HCT116 (cell line): ENCODE measurements at regions not wholly inside any gene's neighbourhood (a gene's known extent, or its start where the extent isn't known, plus 50 kb on each side); places are given as distances from the start of the nearest gene placed in this dataset.
"Not testable (repeated sequence)": the region's sequence is repeated elsewhere in the genome, so short reads cannot be mapped to it uniquely, and the experiment has no call there.

Source experiments
- ATAC-seq: fragments of 200-7000 bp; cut with Tn5 transposase; 2 replicates; pipeline ENCODE4 v1.9.1; 2020; ENCODE audit warnings: mild to moderate bottlenecking, moderate library complexity
- BruUV-seq: library from RNA; stranded (reverse); fragments of 400-500 nt; replicated peaks from 2 replicates; lab custom pipeline; 2021; lab: Mats Ljungman, UMichigan
- CTCF ChIA-PET: fragments of 300-600 bp; sonication (Branson Sonifier 250); formaldehyde crosslinking; loops from one replicate; lab custom pipeline; 2021; ENCODE audit warnings: antibody characterized with exemption; lab: Charles Lee
- POLR2A ChIA-PET: fragments of 300-600, 350-600 bp; sonication (Branson Sonifier 250); formaldehyde crosslinking; loops from one replicate; lab custom pipeline; 2021; ENCODE audit warnings: antibody characterized with exemption; lab: Charles Lee
- RAD21 ChIA-PET, 2 experiments: fragments of 300-600 bp; sonication (Branson Sonifier 250); formaldehyde crosslinking; loops; one replicate each; lab custom pipeline; 2023; ENCODE audit warnings: low total read pairs in 2 of 2; ENCODE audit not compliant: uncharacterized antibody in 2 of 2, unreplicated experiment in 2 of 2, low non-redundant PET in 1 of 2; lab: Charles Lee
- DNase-seq: peaks from one replicate; pipeline ENCODE4 v3.0.0-alpha.2; 2010; ENCODE audit warnings: low read depth, low spot score
- H2AFZ ChIP-seq: fragments of 200-600 bp; shearing (Covaris generic), sonication (generic); 2 replicates; pipeline ENCODE4 v1.6.1; 2017; ENCODE audit warnings: low read depth, mixed run types, mixed read lengths, antibody characterized with exemption, low read length; ENCODE audit not compliant: poor library complexity, severe bottlenecking
- H3K27ac ChIP-seq: 2 replicates; pipeline ENCODE4 v1.5.1; 2012; ENCODE audit warnings: low read depth, low read length
- H3K27me3 ChIP-seq: fragments of 200-600 bp; sonication (generic); 2 replicates; pipeline ENCODE4 v1.6.1; 2016; ENCODE audit warnings: mixed run types, low read length, mixed read lengths; ENCODE audit not compliant: insufficient read depth
- H3K36me3 ChIP-seq, 2 experiments: fragments of 200-500 bp in 1 of 2; fragments of 200-600 bp in 1 of 2; sonication (Bioruptor generic) in 1 of 2; sonication (generic) in 1 of 2; 2 replicates each; pipeline versions ENCODE4 v1.5.1 to v1.6.1; 2014 to 2016; ENCODE audit warnings: low read length in 2 of 2, inconsistent platforms in 1 of 2, mixed read lengths in 1 of 2, mixed run types in 1 of 2; ENCODE audit not compliant: insufficient read depth in 2 of 2, control insufficient read depth in 1 of 2
- H3K4me1 ChIP-seq, 2 experiments: fragments of 200-600 bp in 1 of 2; sonication (generic) in 1 of 2; 2 replicates each; pipeline versions ENCODE4 v1.5.1 to v1.6.1; 2012 to 2017; ENCODE audit warnings: low read length in 2 of 2, inconsistent platforms in 1 of 2, mild to moderate bottlenecking in 1 of 2, mixed read lengths in 1 of 2, mixed run types in 1 of 2, moderate library complexity in 1 of 2; ENCODE audit not compliant: insufficient read depth in 2 of 2, control insufficient read depth in 1 of 2
- H3K4me2 ChIP-seq: fragments of 200-600 bp; sonication (generic); 2 replicates; pipeline ENCODE4 v1.6.1; 2017; ENCODE audit warnings: mixed run types, low read length, mixed read lengths
- H3K4me3 ChIP-seq, 2 experiments: fragments of 200-600 bp in 1 of 2; sonication (generic) in 1 of 2; replicated peaks in 1 of 2; 2 replicates each; pipeline ENCODE4 v1.5.1; 2011 to 2016; ENCODE audit warnings: low read length in 2 of 2, control low read depth in 1 of 2, low read depth in 1 of 2, mild to moderate bottlenecking in 1 of 2, mixed read lengths in 1 of 2, mixed run types in 1 of 2
- H3K79me2 ChIP-seq: fragments of 200-600 bp; sonication (generic); 2 replicates; pipeline ENCODE4 v1.6.1; 2017; ENCODE audit warnings: mild to moderate bottlenecking, mixed run types, low read length, moderate library complexity, mixed read lengths; ENCODE audit not compliant: insufficient read depth
- H3K9ac ChIP-seq: fragments of 200-600 bp; sonication (generic); 2 replicates; pipeline ENCODE4 v1.6.1; 2016; ENCODE audit warnings: low read length, mixed read lengths
- H3K9me2 ChIP-seq: fragments of 200-600 bp; sonication (generic), shearing (Covaris generic); 2 replicates; pipeline ENCODE4 v1.6.1; 2017; ENCODE audit warnings: mixed run types, mild to moderate bottlenecking, moderate library complexity; ENCODE audit not compliant: insufficient read depth
- H3K9me3 ChIP-seq, 2 experiments: fragments of 200-500 bp in 1 of 2; fragments of 200-600 bp in 1 of 2; sonication (Bioruptor generic) in 1 of 2; sonication (generic) in 1 of 2; 2 replicates each; pipeline ENCODE4 v1.6.1; 2014 to 2017; ENCODE audit warnings: low read length in 2 of 2, mixed read lengths in 2 of 2, inconsistent platforms in 1 of 2, low read depth in 1 of 2, mild to moderate bottlenecking in 1 of 2, mixed run types in 1 of 2, moderate library complexity in 1 of 2; ENCODE audit not compliant: control insufficient read depth in 1 of 2, insufficient read depth in 1 of 2
- H4K20me1 ChIP-seq: fragments of 200-600 bp; sonication (generic), shearing (Covaris generic); 2 replicates; pipeline ENCODE4 v1.6.1; 2017; ENCODE audit warnings: mixed run types, mild to moderate bottlenecking, moderate library complexity; ENCODE audit not compliant: insufficient read depth
- CBX3 ChIP-seq: IDR thresholded peaks from 2 replicates; pipeline ENCODE4 v1.6.1; 2012; ENCODE audit warnings: low read depth
- CEBPB ChIP-seq: IDR thresholded peaks from 2 replicates; pipeline ENCODE4 v1.6.1; 2012; ENCODE audit warnings: low read depth
- ELF1 ChIP-seq: IDR thresholded peaks from 2 replicates; pipeline ENCODE4 v1.6.1; 2012; ENCODE audit warnings: low read depth, borderline replicate concordance
- EZH2 ChIP-seq: fragments of 200-600 bp; sonication (generic); IDR thresholded peaks from 2 replicates; pipeline ENCODE4 v1.6.1; 2017; ENCODE audit warnings: antibody characterized with exemption, mixed run types
- POLR2A ChIP-seq: IDR thresholded peaks from 2 replicates; pipeline ENCODE4 v1.7.0; 2011; ENCODE audit warnings: borderline replicate concordance; ENCODE audit not compliant: insufficient read depth, insufficient read length; ENCODE audit errors: extremely low read depth
- SP1 ChIP-seq: IDR thresholded peaks from 2 replicates; pipeline ENCODE4 v1.6.1; 2012; ENCODE audit warnings: low read depth
- SRF ChIP-seq: IDR thresholded peaks from 2 replicates; pipeline ENCODE4 v1.6.1; 2012; ENCODE audit warnings: low read depth
- YY1 ChIP-seq: IDR thresholded peaks from 2 replicates; pipeline ENCODE4 v1.6.1; 2011; ENCODE audit warnings: low read length, low read depth, moderate library complexity, mild to moderate bottlenecking; ENCODE audit not compliant: insufficient replicate concordance; ENCODE audit errors: extremely low read depth
- ZFX ChIP-seq: fragments of 450-650 bp; IDR thresholded peaks from 2 replicates; pipeline ENCODE4 v1.6.1; 2017
- intact Hi-C: fragments of 100-400 bp; cut with micrococcal nuclease; formaldehyde crosslinking; loops from 2 replicates; pipeline ENCODE4 v1.10.0; 2022
- TF ChIP-seq, protein P1 (sequence below): IDR thresholded peaks from 2 replicates; pipeline ENCODE4 v1.6.1; 2012

DNA sequence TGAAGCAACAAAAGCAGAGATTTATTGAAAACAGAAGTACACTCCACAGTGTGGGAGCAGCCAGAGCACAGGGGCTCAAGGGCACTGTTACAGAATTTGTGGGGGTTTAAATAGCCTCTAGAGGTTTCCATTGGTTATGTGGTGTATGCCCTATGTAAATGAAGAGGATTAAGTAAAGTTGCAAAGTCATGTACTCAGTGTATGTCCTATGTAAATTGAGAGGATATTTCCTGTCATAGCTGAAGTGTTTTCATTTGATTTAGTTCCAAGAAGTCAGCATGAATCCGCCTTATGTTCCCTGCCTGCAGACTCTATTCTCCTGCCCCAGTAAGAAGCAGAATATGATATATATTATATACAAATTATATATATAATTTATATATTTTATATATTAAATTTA lies 966.0 kb upstream of the COX7C start:
- Histone ChIP-seq H3K4me3 (no peak overlapping the region), H3K9ac (no peak overlapping the region), H3K4me1 (no peaks in the 10 kb centered on the region), H3K9me3 (no peaks in the 10 kb centered on the region), H3K27me3 (no peaks in the 10 kb centered on the region), H3K27ac (no peak overlapping the region), H3K79me2 (no peaks in the 10 kb centered on the region), H2AFZ (no peak overlapping the region), H3K9me2 (no peaks in the 10 kb centered on the region), H4K20me1 (no peaks in the 10 kb centered on the region), H3K36me3 (no peaks in the 10 kb centered on the region), H3K4me2 (no peak overlapping the region)
- ChIA-PET POLR2A (no interaction called here), CTCF (no interaction called here), RAD21 (no interaction called here)
- ATAC-seq: no peak
- intact Hi-C loops: no loop called here
- DNase-seq: no peak
- BruUV-seq: no TSS peak
- TF ChIP-seq ELF1: no peak
- TF ChIP-seq CBX3: no peak
- no peak for TF ChIP-seq ZFX
- no peak for TF ChIP-seq SRF
- TF ChIP-seq, all 23 proteins: peak for 0

DNA sequence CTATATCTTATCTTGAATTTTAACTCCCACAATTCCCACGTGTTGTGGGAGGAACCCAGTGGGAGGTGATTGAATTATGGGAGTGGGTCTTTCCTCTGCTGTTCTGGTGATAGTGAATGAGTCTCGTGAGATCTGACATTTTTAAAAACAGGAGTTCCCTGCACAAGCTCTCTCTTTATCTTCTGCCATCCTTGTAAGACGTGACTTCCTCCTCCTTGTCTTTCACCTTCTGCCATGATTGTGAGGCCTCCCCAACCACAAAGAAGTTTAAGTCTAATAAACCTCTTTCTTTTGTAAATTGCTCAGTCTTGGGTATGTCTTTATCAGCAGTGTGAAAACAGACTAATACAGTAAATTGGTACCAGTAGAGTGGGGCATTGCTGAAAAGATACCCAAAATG lies 963.6 kb upstream of the COX7C start:
- H2AFZ ChIP-seq, intact Hi-C loops, RAD21 ChIA-PET, H3K79me2 ChIP-seq, DNase-seq, H3K4me1 ChIP-seq, H3K36me3 ChIP-seq, H3K27ac ChIP-seq, H3K4me3 ChIP-seq, POLR2A ChIA-PET, ATAC-seq, H3K9me3 ChIP-seq, H3K9me2 ChIP-seq, CTCF ChIA-PET, H4K20me1 ChIP-seq, H3K27me3 ChIP-seq, H3K4me2 ChIP-seq, H3K9ac ChIP-seq, BruUV-seq: not testable (repeated sequence)

DNA sequence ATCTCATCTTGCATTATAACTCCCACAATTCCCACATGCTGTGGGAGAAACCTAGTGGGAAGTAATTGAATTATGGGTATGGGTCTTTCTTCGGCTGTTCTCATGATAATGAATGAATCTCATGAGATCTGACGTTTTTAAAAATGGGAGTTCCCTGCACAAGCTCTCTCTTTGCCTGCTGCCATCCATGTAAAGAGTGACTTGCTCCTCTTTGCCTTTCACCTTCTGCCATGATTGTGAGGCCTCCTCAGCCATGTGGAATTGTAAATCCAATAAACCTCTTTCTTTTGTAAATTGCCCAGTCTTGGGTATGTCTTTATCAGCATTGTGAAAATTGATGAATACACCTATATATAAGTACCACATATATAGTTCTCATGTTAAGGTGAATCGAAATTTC lies 961.7 kb upstream of the COX7C start:
- Histone ChIP-seq H3K27me3 (no peaks in the 10 kb centered on the region), H3K36me3 (no peaks in the 10 kb centered on the region), H3K4me1 (no peaks in the 10 kb centered on the region), H3K27ac (no peak overlapping the region), H3K9me2 (no peaks in the 10 kb centered on the region), H2AFZ (no peak overlapping the region), H3K9ac (no peak overlapping the region), H3K4me2 (no peak overlapping the region), H3K4me3 (no peak overlapping the region), H3K79me2 (no peaks in the 10 kb centered on the region), H3K9me3 (no peaks in the 10 kb centered on the region), H4K20me1 (no peaks in the 10 kb centered on the region)
- no TSS peak for BruUV-seq
- RAD21 ChIA-PET: no interaction called here
- CTCF ChIA-PET: no interaction called here
- no peak for DNase-seq
- intact Hi-C loops: no loop called here
- POLR2A ChIA-PET: no interaction called here
- TF ChIP-seq POLR2A (no peak), CBX3 (no peak), EZH2 (no peak), CEBPB (no peak), YY1 (no peak), SP1 (no peak), ZFX (no peak), ELF1 (no peak)
- TF ChIP-seq, protein P1, sequence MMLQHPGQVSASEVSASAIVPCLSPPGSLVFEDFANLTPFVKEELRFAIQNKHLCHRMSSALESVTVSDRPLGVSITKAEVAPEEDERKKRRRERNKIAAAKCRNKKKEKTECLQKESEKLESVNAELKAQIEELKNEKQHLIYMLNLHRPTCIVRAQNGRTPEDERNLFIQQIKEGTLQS: no peak
- no peak for ATAC-seq

DNA sequence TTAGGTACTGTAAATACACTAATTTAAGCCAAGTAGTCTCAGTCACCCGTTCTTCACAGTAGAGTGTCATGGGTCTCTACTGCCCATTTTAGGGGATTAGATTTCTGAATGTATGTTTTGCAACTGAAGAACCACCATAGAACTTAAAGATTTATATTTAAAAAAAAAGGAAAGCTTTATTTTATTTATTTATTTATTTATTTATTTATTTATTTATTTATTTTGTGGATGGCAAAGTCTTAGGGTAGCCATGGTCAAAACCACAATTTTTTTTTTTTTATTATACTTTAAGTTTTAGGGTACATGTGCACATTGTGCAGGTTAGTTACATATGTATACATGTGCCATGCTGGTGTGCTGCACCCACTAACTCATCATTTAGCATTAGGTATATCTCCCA lies 960.4 kb upstream of the COX7C start:
- RAD21 ChIA-PET, H3K79me2 ChIP-seq, H3K9ac ChIP-seq, H3K9me2 ChIP-seq, H3K27me3 ChIP-seq, ATAC-seq, H3K27ac ChIP-seq, H3K4me3 ChIP-seq, POLR2A ChIA-PET, H3K36me3 ChIP-seq, CTCF ChIA-PET, H3K4me1 ChIP-seq, DNase-seq, H3K9me3 ChIP-seq, H4K20me1 ChIP-seq, BruUV-seq, H3K4me2 ChIP-seq, intact Hi-C loops, H2AFZ ChIP-seq: not testable (repeated sequence)
